IMR-90 (cell line): ENCODE measurements at regions not wholly inside any gene's neighbourhood (a gene's known extent, or its start where the extent isn't known, plus 50 kb on each side); places are given as distances from the start of the nearest gene placed in this dataset.

Experiments used
- ATAC-seq: fragments of 200-7000 bp; cut with Tn5 transposase; 2 replicates; pipeline ENCODE4 v1.9.1; 2020; ENCODE audit warnings: low read depth, mild to moderate bottlenecking, moderate library complexity
- BruUV-seq: library from RNA; stranded (reverse); fragments of 400-500 nt; replicated peaks from 2 replicates; lab custom pipeline; 2021; lab: Mats Ljungman, UMichigan
- CTCF ChIA-PET: fragments of 300-600 bp; formaldehyde crosslinking; extraction: SDS; loops from one replicate; lab custom pipeline; 2021; ENCODE audit warnings: antibody characterized with exemption; lab: Yijun Ruan, JAX
- POLR2A ChIA-PET: fragments of 300-600 bp; sonication (Branson Sonifier 250); formaldehyde crosslinking; loops from one replicate; lab custom pipeline; 2022; ENCODE audit warnings: antibody characterized with exemption; ENCODE audit not compliant: unreplicated experiment; lab: Charles Lee
- DNase-seq: peaks from one replicate; pipeline ENCODE4 v3.0.0; 2013
- H2AFZ ChIP-seq: replicated peaks from 2 replicates; pipeline ENCODE3; 2013; ENCODE audit warnings: low read length, mild to moderate bottlenecking; ENCODE audit not compliant: poor library complexity
- H2AK5ac ChIP-seq: 2 replicates; pipeline ENCODE4 v1.6.1; 2013; ENCODE audit warnings: low read depth, low read length, inconsistent platforms
- H2AK9ac ChIP-seq: replicated peaks from 2 replicates; pipeline ENCODE3; 2013; ENCODE audit warnings: mild to moderate bottlenecking, low read depth, low read length, moderate library complexity; ENCODE audit not compliant: poor library complexity
- H2BK120ac ChIP-seq: 2 replicates; pipeline ENCODE4 v1.6.1; 2013; ENCODE audit warnings: low read depth, low read length, inconsistent platforms
- H2BK15ac ChIP-seq: 3 replicates; pipeline ENCODE4 v1.6.1; 2013; ENCODE audit warnings: low read depth, low read length, inconsistent platforms
- H2BK20ac ChIP-seq: 2 replicates; pipeline ENCODE4 v1.6.1; 2013; ENCODE audit warnings: low read depth, mild to moderate bottlenecking, inconsistent platforms, low read length, moderate library complexity
- H2BK5ac ChIP-seq: 2 replicates; pipeline ENCODE4 v1.6.1; 2013; ENCODE audit warnings: mild to moderate bottlenecking, low read depth, low read length, inconsistent platforms; ENCODE audit not compliant: poor library complexity, severe bottlenecking
- H3K14ac ChIP-seq: replicated peaks from 2 replicates; pipeline ENCODE4 v1.6.1; 2013; ENCODE audit warnings: low read depth, low read length, inconsistent platforms
- H3K18ac ChIP-seq: 2 replicates; pipeline ENCODE4 v1.6.1; 2013; ENCODE audit warnings: low read depth, low read length, control low read depth
- H3K23ac ChIP-seq: 2 replicates; pipeline ENCODE4 v1.6.1; 2013; ENCODE audit warnings: low read depth, low read length, inconsistent platforms
- H3K27ac ChIP-seq: 2 replicates; pipeline ENCODE4 v1.5.1; 2013; ENCODE audit warnings: mild to moderate bottlenecking, control low read depth, low read length; ENCODE audit not compliant: insufficient read depth
- H3K27me3 ChIP-seq: 2 replicates; pipeline ENCODE4 v1.6.1; 2013; ENCODE audit warnings: low read length; ENCODE audit not compliant: control insufficient read depth, insufficient read depth
- H3K36me3 ChIP-seq: 2 replicates; pipeline ENCODE4 v1.6.1; 2013; ENCODE audit warnings: low read length, mixed read lengths; ENCODE audit not compliant: control insufficient read depth, insufficient read depth
- H3K4ac ChIP-seq: 2 replicates; pipeline ENCODE4 v1.6.1; 2013; ENCODE audit warnings: low read depth, low read length, inconsistent platforms
- H3K4me1 ChIP-seq: 2 replicates; pipeline ENCODE4 v1.6.1; 2013; ENCODE audit warnings: low read length, mixed read lengths; ENCODE audit not compliant: control insufficient read depth, insufficient read depth
- H3K4me2 ChIP-seq: 2 replicates; pipeline ENCODE4 v1.6.1; 2013; ENCODE audit warnings: low read depth, mild to moderate bottlenecking, control low read depth, low read length, moderate library complexity
- H3K4me3 ChIP-seq: 2 replicates; pipeline ENCODE4 v1.5.1; 2013; ENCODE audit warnings: low read depth, mild to moderate bottlenecking, control low read depth, low read length, moderate library complexity; ENCODE audit not compliant: insufficient read depth
- H3K56ac ChIP-seq: 2 replicates; pipeline ENCODE4 v1.6.1; 2013; ENCODE audit warnings: low read length, inconsistent platforms; ENCODE audit not compliant: insufficient read depth; ENCODE audit errors: extremely low read depth
- H3K79me1 ChIP-seq, 2 experiments: 2 replicates each; pipeline ENCODE4 v1.6.1; 2013; ENCODE audit warnings: low read length in 2 of 2, inconsistent platforms in 1 of 2, low read depth in 1 of 2
- H3K9ac ChIP-seq: 2 replicates; pipeline ENCODE4 v1.6.1; 2013; ENCODE audit warnings: low read depth, low read length, control low read depth
- H3K9me1 ChIP-seq: 2 replicates; pipeline ENCODE4 v1.6.1; 2013; ENCODE audit warnings: low read length, inconsistent platforms; ENCODE audit not compliant: insufficient read depth
- H3K9me3 ChIP-seq: 2 replicates; pipeline ENCODE4 v1.6.1; 2013; ENCODE audit warnings: low read length; ENCODE audit not compliant: control insufficient read depth, insufficient read depth
- H4K20me1 ChIP-seq: 2 replicates; pipeline ENCODE4 v1.6.1; 2013; ENCODE audit warnings: low read length, inconsistent platforms; ENCODE audit not compliant: insufficient read depth
- H4K5ac ChIP-seq: 2 replicates; pipeline ENCODE4 v1.6.1; 2013; ENCODE audit warnings: mild to moderate bottlenecking, low read depth, low read length, control low read depth
- H4K8ac ChIP-seq, 2 experiments: 2 replicates each; pipeline ENCODE4 v1.6.1; 2013; ENCODE audit warnings: low read depth in 2 of 2, low read length in 2 of 2, control low read depth in 1 of 2, inconsistent platforms in 1 of 2
- H4K91ac ChIP-seq: 2 replicates; pipeline ENCODE4 v1.6.1; 2013; ENCODE audit warnings: low read depth, low read length, inconsistent platforms; ENCODE audit not compliant: insufficient read depth
- BHLHE40 ChIP-seq: fragments of 150-350 bp; IDR thresholded peaks from 2 replicates; pipeline ENCODE4 v1.6.1; 2016; ENCODE audit warnings: mild to moderate bottlenecking, low read depth, low read length
- CHD1 ChIP-seq: IDR thresholded peaks from 2 replicates; pipeline ENCODE4 v1.6.1; 2012; ENCODE audit warnings: low read depth, low read length, improper control_type of control experiment
- CTCF ChIP-seq: conservative IDR thresholded peaks from 2 replicates; pipeline ENCODE4 v1.5.1; 2012; ENCODE audit warnings: mild to moderate bottlenecking, low read depth, low read length, improper control_type of control experiment
- ELK1 ChIP-seq: fragments of 150-350 bp; IDR thresholded peaks from 2 replicates; pipeline ENCODE4 v1.6.1; 2016; ENCODE audit warnings: low read depth, mild to moderate bottlenecking, low read length, moderate library complexity, borderline replicate concordance
- FOS ChIP-seq: fragments of 150-350 bp; IDR thresholded peaks from 2 replicates; pipeline ENCODE4 v1.6.1; 2016; ENCODE audit warnings: low read depth, low read length
- MAFK ChIP-seq: IDR thresholded peaks from 2 replicates; pipeline ENCODE4 v1.6.1; 2012; ENCODE audit warnings: low read depth, low read length, improper control_type of control experiment
- MAZ ChIP-seq: IDR thresholded peaks from 2 replicates; pipeline ENCODE4 v1.6.1; 2012; ENCODE audit warnings: low read depth, mild to moderate bottlenecking, low read length, improper control_type of control experiment, moderate library complexity, borderline replicate concordance
- MXI1 ChIP-seq: IDR thresholded peaks from 2 replicates; pipeline ENCODE4 v1.6.1; 2012; ENCODE audit warnings: low read depth, mild to moderate bottlenecking, low read length, moderate library complexity, borderline replicate concordance
- POLR2A ChIP-seq: IDR thresholded peaks from 2 replicates; pipeline ENCODE4 v1.6.1; 2012; ENCODE audit warnings: mild to moderate bottlenecking, low read depth, low read length
- RAD21 ChIP-seq: IDR thresholded peaks from 2 replicates; pipeline ENCODE4 v1.6.1; 2012; ENCODE audit warnings: low read length, improper control_type of control experiment
- RFX5 ChIP-seq: IDR thresholded peaks from 2 replicates; pipeline ENCODE4 v1.8.0; 2012; ENCODE audit warnings: low read depth, mild to moderate bottlenecking, low read length, moderate library complexity
- SMC3 ChIP-seq: fragments of 150-350 bp; IDR thresholded peaks from 2 replicates; pipeline ENCODE4 v1.6.1; 2016; ENCODE audit warnings: low read depth, mild to moderate bottlenecking, antibody characterized with exemption, low read length, moderate library complexity
- USF2 ChIP-seq: fragments of 150-350 bp; IDR thresholded peaks from 2 replicates; pipeline ENCODE4 v1.6.1; 2017; ENCODE audit warnings: mild to moderate bottlenecking, antibody characterized with exemption, low read length, low read depth
- dilution Hi-C: fragments of 300-500 bp; cut with HindIII; formaldehyde crosslinking; loops from one replicate; pipeline ENCODE4 v1.14.3; 2018; ENCODE audit warnings: low sequenced_read_pairs; ENCODE audit not compliant: unreplicated experiment
- in situ Hi-C: fragments of 300-500 bp; cut with MboI; formaldehyde crosslinking; loops from 3 replicates; pipeline ENCODE4 v1.14.3; 2019; ENCODE audit warnings: low sequenced_read_pairs, inconsistent platforms, mixed read lengths
- intact Hi-C: fragments of 100-400 bp; cut with micrococcal nuclease; formaldehyde crosslinking; loops from 2 replicates; pipeline ENCODE4 v1.10.0; 2022

GRCh38 chr4:93947286-93947685 lies 118.7 kb downstream of the ATOH1 start:
- Histone ChIP-seq H4K91ac (no peak overlapping the region), H3K4ac (no peak overlapping the region), H2AK9ac (no peak overlapping the region), H3K4me2 (no peak overlapping the region), H3K4me3 (no peak overlapping the region), H2BK120ac (no peak overlapping the region), H4K5ac (no peak overlapping the region), H2AFZ (no peak overlapping the region), H2AK5ac (no peak overlapping the region), H2BK20ac (no peak overlapping the region), H3K14ac (no peak overlapping the region), H3K4me1 (no peaks in the 10 kb centered on the region), H3K9me1 (no peaks in the 10 kb centered on the region), H3K56ac (no peak overlapping the region), H3K18ac (no peak overlapping the region), H3K79me1 (no peaks in the 10 kb centered on the region), H4K20me1 (no peaks in the 10 kb centered on the region), H3K27ac (no peak overlapping the region), H2BK15ac (no peak overlapping the region), H2BK5ac (no peak overlapping the region), H3K36me3 (no peaks in the 10 kb centered on the region), H3K9me3 (no peaks in the 10 kb centered on the region), H4K8ac (no peak overlapping the region), H3K23ac (no peak overlapping the region), H3K27me3 (no peaks in the 10 kb centered on the region), H3K9ac (no peak overlapping the region)
- no peak for ATAC-seq
- BruUV-seq, result no TSS peak
- no peak for DNase-seq
- dilution Hi-C loops (no loop called here), intact Hi-C loops (no loop called here), in situ Hi-C loops (no loop called here)
- POLR2A ChIA-PET, result no interaction called here
- CTCF ChIA-PET, result no interaction called here
- TF ChIP-seq USF2, result no peak
- TF ChIP-seq RFX5, result no peak
- TF ChIP-seq POLR2A, result no peak
- TF ChIP-seq FOS, result no peak
- TF ChIP-seq MXI1, result no peak
- TF ChIP-seq CTCF, result no peak
- TF ChIP-seq BHLHE40, result no peak
- no peak for TF ChIP-seq RAD21
- TF ChIP-seq CHD1, result no peak
- no peak for TF ChIP-seq SMC3
- TF ChIP-seq MAFK, result no peak
- no peak for TF ChIP-seq MAZ
- TF ChIP-seq ELK1, result no peak
